H1 (cell line): ENCODE measurements at regions not wholly inside any gene's neighbourhood (a gene's known extent, or its start where the extent isn't known, plus 50 kb on each side); places are given as distances from the start of the nearest gene placed in this dataset.
A peak's percentile ranks its signal among the peaks of the same experiment; 100 is the strongest.

ENCODE experiments used
- CTCF ChIA-PET: fragments of 300-600 bp; sonication (Branson Sonifier 250); formaldehyde crosslinking; loops from one replicate; lab custom pipeline; 2021; ENCODE audit not compliant: partially characterized antibody; lab: Charles Lee
- POLR2A ChIA-PET: fragments of 300-600 bp; sonication (Branson Sonifier 250); formaldehyde crosslinking; loops from one replicate; lab custom pipeline; 2021; ENCODE audit warnings: inconsistent platforms; ENCODE audit not compliant: partially characterized antibody; lab: Charles Lee
- DNase-seq, 2 experiments: peaks; one replicate each; pipeline versions ENCODE4 v3.0.0 to v3.0.0-alpha.2; 2010 to 2022; ENCODE audit warnings: low spot score in 2 of 2, low read depth in 1 of 2, mixed read lengths in 1 of 2
- FAIRE-seq: peaks from 2 replicates; lab custom pipeline; 2011; peaks lifted over from hg19 to GRCh38; lab: Jason Lieb, UNC
- H2AFZ ChIP-seq: 2 replicates; pipeline ENCODE4 v1.8.1; 2012; ENCODE audit warnings: low read length, inconsistent platforms
- H2AK5ac ChIP-seq: 2 replicates; pipeline ENCODE4 v1.6.1; 2013; ENCODE audit warnings: low read depth, low read length
- H2BK120ac ChIP-seq: replicated peaks from 2 replicates; pipeline ENCODE3; 2013; ENCODE audit warnings: low read depth, low read length, inconsistent platforms
- H2BK12ac ChIP-seq: 2 replicates; pipeline ENCODE4 v1.6.1; 2013; ENCODE audit warnings: low read depth, low read length
- H2BK15ac ChIP-seq: 2 replicates; pipeline ENCODE4 v1.6.1; 2013; ENCODE audit warnings: low read length
- H2BK20ac ChIP-seq: 2 replicates; pipeline ENCODE4 v1.6.1; 2013; ENCODE audit warnings: low read length
- H2BK5ac ChIP-seq: 2 replicates; pipeline ENCODE4 v1.6.1; 2013; ENCODE audit warnings: low read depth, low read length
- H3K14ac ChIP-seq: 2 replicates; pipeline ENCODE4 v1.6.1; 2013; ENCODE audit warnings: inconsistent platforms; ENCODE audit not compliant: insufficient read length
- H3K18ac ChIP-seq: 2 replicates; pipeline ENCODE4 v1.6.1; 2013; ENCODE audit warnings: low read length; ENCODE audit errors: extremely low read depth
- H3K23ac ChIP-seq: 2 replicates; pipeline ENCODE4 v1.6.1; 2013; ENCODE audit warnings: inconsistent platforms; ENCODE audit not compliant: insufficient read length
- H3K23me2 ChIP-seq: 2 replicates; pipeline ENCODE4 v1.6.1; 2013; ENCODE audit warnings: low read depth, low read length
- H3K27ac ChIP-seq: 2 replicates; pipeline ENCODE4 v1.6.1; 2011; ENCODE audit warnings: low read depth, low read length, inconsistent platforms
- H3K27me3 ChIP-seq, 4 experiments: replicated peaks in 1 of 4; 1 replicate in 1 of 4; 2 replicates in 3 of 4; pipeline versions ENCODE4 v1.6.1 to v1.8.1; 2011 to 2013; ENCODE audit warnings: low read length in 3 of 4, mild to moderate bottlenecking in 3 of 4, inconsistent platforms in 2 of 4, mixed read lengths in 2 of 4, moderate library complexity in 1 of 4; ENCODE audit not compliant: control insufficient read depth in 3 of 4, insufficient read depth in 3 of 4; ENCODE audit errors: extremely low read depth in 1 of 4
- H3K36me3 ChIP-seq, 4 experiments: 2 replicates each; pipeline versions ENCODE4 v1.6.1 to v1.8.1; 2011 to 2013; ENCODE audit warnings: mild to moderate bottlenecking in 4 of 4, low read length in 3 of 4, moderate library complexity in 2 of 4, control low read depth in 1 of 4, inconsistent platforms in 1 of 4; ENCODE audit not compliant: insufficient read depth in 4 of 4, control insufficient read depth in 2 of 4
- H3K4ac ChIP-seq: replicated peaks from 2 replicates; pipeline ENCODE3; 2013; ENCODE audit warnings: low read length, low read depth, mixed read lengths, inconsistent platforms; ENCODE audit not compliant: insufficient read length
- H3K4me1 ChIP-seq, 4 experiments: replicated peaks in 1 of 4; 1 replicate in 1 of 4; 2 replicates in 3 of 4; pipeline versions ENCODE4 v1.6.1 to v1.8.1; 2011 to 2013; ENCODE audit warnings: low read length in 3 of 4, inconsistent platforms in 2 of 4, mixed read lengths in 1 of 4; ENCODE audit not compliant: insufficient read depth in 4 of 4, control insufficient read depth in 3 of 4
- H3K4me2 ChIP-seq, 2 experiments: 2 replicates each; pipeline versions ENCODE4 v1.6.1 to v1.8.1; 2011 to 2013; ENCODE audit warnings: low read depth in 2 of 2, low read length in 2 of 2, control low read depth in 1 of 2, inconsistent platforms in 1 of 2, mild to moderate bottlenecking in 1 of 2; ENCODE audit not compliant: insufficient read depth in 1 of 2
- H3K4me3 ChIP-seq, 4 experiments: fragments of 200-600, 300-600 bp in 1 of 4; sonication (generic), shearing (Covaris generic), sonication (Bioruptor Twin) in 1 of 4; 2 replicates each; pipeline versions ENCODE4 v1.5.1 to v1.8.1; 2011 to 2016; ENCODE audit warnings: low read length in 4 of 4, low read depth in 3 of 4, control low read depth in 2 of 4, inconsistent platforms in 2 of 4, mild to moderate bottlenecking in 2 of 4, mixed read lengths in 1 of 4, moderate library complexity in 1 of 4; ENCODE audit not compliant: insufficient read depth in 2 of 4; ENCODE audit errors: extremely low read depth in 1 of 4
- H3K56ac ChIP-seq: replicated peaks from 2 replicates; pipeline ENCODE3; 2013; ENCODE audit warnings: low read depth, mild to moderate bottlenecking, mixed read lengths, low read length, inconsistent platforms; ENCODE audit not compliant: insufficient read length
- H3K79me1 ChIP-seq: 2 replicates; pipeline ENCODE4 v1.6.1; 2013; ENCODE audit warnings: low read depth, low read length, control low read depth
- H3K79me2 ChIP-seq, 2 experiments: 2 replicates each; pipeline versions ENCODE4 v1.6.1 to v1.8.1; 2012 to 2013; ENCODE audit warnings: low read length in 2 of 2, mild to moderate bottlenecking in 2 of 2, inconsistent platforms in 1 of 2; ENCODE audit not compliant: insufficient read depth in 2 of 2, control insufficient read depth in 1 of 2
- H3K9ac ChIP-seq, 4 experiments: replicated peaks in 1 of 4; 1 replicate in 1 of 4; 2 replicates in 3 of 4; pipeline versions ENCODE4 v1.6.1 to v1.8.1; 2011 to 2013; ENCODE audit warnings: low read depth in 3 of 4, low read length in 3 of 4, control low read depth in 2 of 4, mild to moderate bottlenecking in 2 of 4, moderate library complexity in 2 of 4, inconsistent platforms in 1 of 4; ENCODE audit errors: extremely low read depth in 1 of 4
- H3K9me3 ChIP-seq, 2 experiments: 2 replicates each; pipeline versions ENCODE4 v1.6.1 to v1.8.1; 2012 to 2013; ENCODE audit warnings: mild to moderate bottlenecking in 2 of 2, moderate library complexity in 2 of 2, control low read depth in 1 of 2, inconsistent platforms in 1 of 2, low read depth in 1 of 2, low read length in 1 of 2, mixed read lengths in 1 of 2; ENCODE audit not compliant: insufficient read depth in 2 of 2
- H4K20me1 ChIP-seq, 2 experiments: replicated peaks in 1 of 2; 2 replicates each; pipeline versions ENCODE3 to v1.8.1; 2011 to 2013; ENCODE audit warnings: inconsistent platforms in 2 of 2, low read length in 2 of 2, mild to moderate bottlenecking in 1 of 2; ENCODE audit not compliant: insufficient read depth in 2 of 2, control insufficient read depth in 1 of 2
- H4K5ac ChIP-seq: 2 replicates; pipeline ENCODE4 v1.6.1; 2013; ENCODE audit warnings: low read length, low read depth, mixed read lengths, inconsistent platforms; ENCODE audit not compliant: insufficient read length
- H4K8ac ChIP-seq: 2 replicates; pipeline ENCODE4 v1.8.0; 2013; ENCODE audit warnings: mild to moderate bottlenecking, moderate library complexity, low read length, inconsistent platforms; ENCODE audit not compliant: insufficient read depth; ENCODE audit errors: extremely low read depth
- H4K91ac ChIP-seq: replicated peaks from 2 replicates; pipeline ENCODE3; 2013; ENCODE audit warnings: low read length, mixed read lengths, inconsistent platforms; ENCODE audit not compliant: insufficient read length
- ASH2L ChIP-seq: fragments of 200-600, 300-600 bp; sonication (generic); IDR thresholded peaks from one replicate; pipeline ENCODE4 v1.7.1; 2017; ENCODE audit warnings: low read length
- ATF3 ChIP-seq: IDR thresholded peaks from 2 replicates; pipeline ENCODE4 v1.6.1; 2011; ENCODE audit warnings: low read depth, mild to moderate bottlenecking, low read length; ENCODE audit not compliant: insufficient read depth
- CBX5 ChIP-seq: fragments of 300-800, 300-1000 bp; sonication (generic); IDR thresholded peaks from 2 replicates; pipeline ENCODE4 v1.7.1; 2016; ENCODE audit warnings: antibody characterized with exemption, low read length, low read depth
- EP300 ChIP-seq, 2 experiments: IDR thresholded peaks; 1 replicate in 1 of 2; 2 replicates in 1 of 2; pipeline ENCODE4 v1.6.1; 2011 to 2012; ENCODE audit warnings: low read depth in 2 of 2, low read length in 2 of 2, mild to moderate bottlenecking in 2 of 2, borderline replicate concordance in 1 of 2, inconsistent platforms in 1 of 2, moderate library complexity in 1 of 2
- GABPA ChIP-seq: IDR thresholded peaks from 2 replicates; pipeline ENCODE4 v1.6.1; 2011; ENCODE audit warnings: mild to moderate bottlenecking, low read length, moderate library complexity, borderline replicate concordance; ENCODE audit not compliant: insufficient read depth
- JUND ChIP-seq: IDR thresholded peaks from 2 replicates; pipeline ENCODE4 v1.6.1; 2011; ENCODE audit warnings: mild to moderate bottlenecking, improper control_type of control experiment, low read length
- NANOG ChIP-seq: IDR thresholded peaks from 2 replicates; pipeline ENCODE4 v1.6.1; 2011; ENCODE audit warnings: low read length, low read depth, mild to moderate bottlenecking, inconsistent platforms; ENCODE audit not compliant: insufficient read depth, poor library complexity, severe bottlenecking
- POLR2AphosphoS5 ChIP-seq: IDR thresholded peaks from 2 replicates; pipeline ENCODE4 v1.6.1; 2011; ENCODE audit warnings: low read depth, low read length
- RBBP5 ChIP-seq: IDR thresholded peaks from 2 replicates; pipeline ENCODE4 v1.7.1; 2012; ENCODE audit warnings: low read depth, mild to moderate bottlenecking, inconsistent platforms, low read length, moderate library complexity, borderline replicate concordance
- RFX5 ChIP-seq: IDR thresholded peaks from 2 replicates; pipeline ENCODE4 v1.6.1; 2011; ENCODE audit warnings: low read depth, low read length, improper control_type of control experiment, borderline replicate concordance
- SIN3A ChIP-seq, 2 experiments: IDR thresholded peaks in 1 of 2; conservative IDR thresholded peaks in 1 of 2; 2 replicates each; pipeline ENCODE4 v1.6.1; 2011 to 2012; ENCODE audit warnings: low read length in 2 of 2, improper control_type of control experiment in 1 of 2, low read depth in 1 of 2, mild to moderate bottlenecking in 1 of 2
- SP2 ChIP-seq: IDR thresholded peaks from 2 replicates; pipeline ENCODE4 v1.6.1; 2012; ENCODE audit warnings: mild to moderate bottlenecking, low read length, inconsistent platforms
- SRF ChIP-seq: IDR thresholded peaks from 2 replicates; pipeline ENCODE4 v1.6.1; 2011; ENCODE audit warnings: mild to moderate bottlenecking, low read depth, low read length, moderate library complexity
- TEAD4 ChIP-seq: IDR thresholded peaks from 2 replicates; pipeline ENCODE4 v1.6.1; 2012; ENCODE audit warnings: low read depth, low read length, inconsistent platforms, mixed read lengths
- ZNF274 ChIP-seq: IDR thresholded peaks from 2 replicates; pipeline ENCODE4 v1.7.0; 2012; ENCODE audit warnings: low read length, borderline replicate concordance; ENCODE audit errors: extremely low read depth
- WGBS, 2 experiments: shearing (Covaris generic) in 1 of 2; methylation state at CpG; one replicate each; pipeline versions ENCODE4 v1.1.6 to v1.1.7; 2013 to 2015; ENCODE audit warnings: low lambda C conversion rate in 2 of 2, mixed read lengths in 2 of 2, inconsistent platforms in 1 of 2, low coverage in 1 of 2, missing lambda C conversion rate in 1 of 2; ENCODE audit not compliant: insufficient replicate concordance in 2 of 2, insufficient coverage in 1 of 2, insufficient read length in 1 of 2; ENCODE audit errors: extremely low coverage in 1 of 2, missing lambda C conversion rate in 1 of 2; 5-methylcytosine and 5-hydroxymethylcytosine counted together

DNA sequence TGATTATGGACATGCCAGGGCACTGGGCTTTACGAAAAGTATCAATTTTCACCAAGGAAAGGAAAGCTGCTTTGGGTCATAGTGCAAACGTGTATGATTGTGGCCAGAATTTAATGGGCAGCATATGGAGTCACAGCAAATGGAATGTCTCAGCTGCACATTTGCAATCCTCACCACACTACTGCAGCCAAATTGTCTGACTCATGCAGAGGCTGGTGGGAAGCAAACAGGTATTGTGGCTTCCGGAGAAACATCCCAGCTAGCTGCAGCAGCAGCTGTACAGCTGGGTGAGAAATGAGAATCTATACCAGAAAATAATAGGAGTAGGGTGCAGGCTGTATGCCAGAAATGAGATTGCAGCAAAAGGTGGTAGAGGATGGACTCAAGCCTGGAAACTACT lies 374.7 kb upstream of the VWC2 start:
- H2BK20ac ChIP-seq: no peak overlapping the region
- no peak for TF ChIP-seq TEAD4
- no peak for TF ChIP-seq ATF3
- TF ChIP-seq SRF: no peak
- TF ChIP-seq JUND: no peak
- TF ChIP-seq SP2: no peak
- no peak for TF ChIP-seq RFX5
- TF ChIP-seq POLR2AphosphoS5: no peak
- no peak for TF ChIP-seq SIN3A (conservative IDR thresholded peaks at IDR 0.05 in 1 of 2, IDR thresholded peaks at IDR 0.05 in 1 of 2; ENCODE audit: low read depth in 1 of 2, low read length in 2 of 2)
- TF ChIP-seq ASH2L: no peak
- TF ChIP-seq ZNF274: no peak
- no peak for TF ChIP-seq CBX5
- no peak for TF ChIP-seq GABPA
- no peak for TF ChIP-seq NANOG
- TF ChIP-seq EP300 (IDR thresholded peaks at IDR 0.05; ENCODE audit: borderline replicate concordance in 1 of 2, low read depth in 2 of 2, low read length in 2 of 2): no peak
- no peak for TF ChIP-seq RBBP5

More for the DNA sequence above, 374.7 kb upstream of the VWC2 start:
- no peaks in the 10 kb centered on the region for H3K4me1 ChIP-seq
- no peak overlapping the region for H3K27ac ChIP-seq
- no peaks in the 10 kb centered on the region for H3K27me3 ChIP-seq
- DNase-seq (no peak), FAIRE-seq (no peak)
- H3K18ac ChIP-seq: no peak overlapping the region
- H4K91ac ChIP-seq: no peak overlapping the region
- H3K23me2 ChIP-seq: no peaks in the 10 kb centered on the region
- H2BK15ac ChIP-seq: no peak overlapping the region
- no peak overlapping the region for H2BK12ac ChIP-seq
- no peaks in the 10 kb centered on the region for H3K9me3 ChIP-seq
- H4K20me1 ChIP-seq: no peaks in the 10 kb centered on the region
- H3K4me3 ChIP-seq: no peak overlapping the region
- no peak overlapping the region for H2AK5ac ChIP-seq
- no peaks in the 10 kb centered on the region for H3K79me1 ChIP-seq
- no peak overlapping the region for H3K4ac ChIP-seq
- no peak overlapping the region for H3K23ac ChIP-seq
- peak overlapping the region; percentile 94 for H2AFZ ChIP-seq
- H3K14ac ChIP-seq: no peak overlapping the region
- WGBS, 2 experiments: 88% methylated on average over 3 of the region's 3 CpGs; no CpG with 5 or more reads in 1 of the 2 experiments
- POLR2A ChIA-PET: no interaction called here
- H3K36me3 ChIP-seq: no peaks in the 10 kb centered on the region
- no peak overlapping the region for H2BK5ac ChIP-seq
- H3K9ac ChIP-seq: no peak overlapping the region; a peak in 1 of 7 replicates
- no peak overlapping the region for H3K56ac ChIP-seq
- H4K5ac ChIP-seq: no peak overlapping the region
- H4K8ac ChIP-seq: no peak overlapping the region
- H3K79me2 ChIP-seq: no peaks in the 10 kb centered on the region
- CTCF ChIA-PET: no interaction called here
- no peak overlapping the region for H2BK120ac ChIP-seq
- no peak overlapping the region for H3K4me2 ChIP-seq
